GM21390 (cell line): ENCODE measurements at regions not wholly inside any gene's neighbourhood (a gene's known extent, or its start where the extent isn't known, plus 50 kb on each side); places are given as distances from the start of the nearest gene placed in this dataset.

Experiments
- ATAC-seq: cut with Tn5 transposase; IDR thresholded peaks from one replicate; pipeline ENCODE4 v1.9.1; 2021; ENCODE audit not compliant: unreplicated experiment

DNA sequence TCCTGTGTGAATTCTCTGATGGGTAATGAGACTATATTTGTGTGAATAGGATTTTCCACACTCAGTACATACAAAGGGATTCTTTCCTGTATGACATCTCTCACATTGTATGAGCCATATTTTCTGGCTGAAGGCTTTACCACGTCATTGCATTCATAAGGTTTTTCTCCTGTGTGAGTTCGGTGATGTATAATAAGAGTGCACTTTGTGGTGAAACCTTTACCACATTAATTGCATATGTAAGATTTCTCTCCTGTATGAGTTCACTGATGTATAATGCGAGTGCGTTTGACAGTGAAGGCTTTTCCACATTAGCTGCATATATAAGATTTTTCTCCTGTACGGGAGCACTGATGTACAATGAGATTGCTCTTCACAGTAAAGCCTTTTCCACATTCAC is 455.4 kb upstream of the CNTN5 start:
- ATAC-seq: no peak

DNA sequence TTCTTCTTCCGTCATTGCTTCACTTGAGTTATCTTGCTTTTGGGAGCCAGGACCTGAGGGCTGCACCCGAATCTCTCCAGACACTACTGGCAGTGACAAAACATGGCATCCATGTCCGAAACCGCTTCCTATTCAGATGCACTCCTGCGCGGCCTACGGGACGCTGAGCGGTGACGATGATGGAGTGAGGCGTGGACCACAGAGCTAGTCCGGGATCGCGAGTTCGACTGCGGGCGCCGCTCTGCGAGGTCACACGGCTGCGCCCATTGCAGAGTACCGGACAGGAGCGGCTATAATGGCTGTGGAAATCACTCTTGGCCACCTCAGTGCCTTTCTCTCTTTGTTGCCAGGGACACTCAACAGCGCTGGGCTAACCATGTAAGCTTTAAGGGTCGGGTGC is 453.8 kb upstream of the CNTN5 start:
- no peak for ATAC-seq

DNA sequence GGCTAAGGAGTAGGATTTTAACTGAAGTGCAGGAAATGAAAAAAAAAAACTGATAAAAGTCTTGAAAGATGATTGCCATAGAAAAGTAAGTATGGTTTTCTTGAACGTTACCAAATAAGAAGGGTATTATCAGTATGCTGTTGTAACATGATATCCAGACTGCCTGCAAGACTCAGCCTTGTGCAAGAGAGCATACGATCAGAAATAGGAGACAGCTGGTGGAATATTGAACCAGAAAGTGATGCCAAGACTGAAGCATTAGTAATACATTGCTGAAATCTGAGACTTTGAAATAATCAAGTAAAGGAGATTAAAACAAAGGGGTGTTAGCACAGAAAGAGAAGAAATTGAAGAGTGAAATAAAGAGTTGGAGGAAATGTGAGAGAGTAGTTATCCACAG is 452.7 kb upstream of the CNTN5 start:
- ATAC-seq: no peak

DNA sequence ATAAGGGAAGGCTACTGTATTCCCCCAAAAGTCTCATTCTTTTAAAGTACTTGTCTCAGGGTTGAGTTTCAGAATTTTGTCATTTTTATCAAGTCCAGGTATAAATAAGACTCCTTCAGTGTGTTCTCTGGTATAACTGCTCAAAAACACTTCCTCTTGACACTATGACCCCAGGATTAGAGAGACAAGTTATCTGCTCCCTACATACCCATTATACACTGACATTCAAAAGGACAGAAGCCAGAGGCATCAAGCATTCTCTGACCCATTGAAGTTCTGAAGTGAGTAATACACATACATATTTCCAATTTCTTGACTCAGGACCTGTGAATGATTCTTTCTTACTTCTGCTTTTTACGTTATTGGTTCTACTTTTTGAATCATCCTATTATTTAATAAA is 447.8 kb upstream of the CNTN5 start:
- ATAC-seq: no peak

DNA sequence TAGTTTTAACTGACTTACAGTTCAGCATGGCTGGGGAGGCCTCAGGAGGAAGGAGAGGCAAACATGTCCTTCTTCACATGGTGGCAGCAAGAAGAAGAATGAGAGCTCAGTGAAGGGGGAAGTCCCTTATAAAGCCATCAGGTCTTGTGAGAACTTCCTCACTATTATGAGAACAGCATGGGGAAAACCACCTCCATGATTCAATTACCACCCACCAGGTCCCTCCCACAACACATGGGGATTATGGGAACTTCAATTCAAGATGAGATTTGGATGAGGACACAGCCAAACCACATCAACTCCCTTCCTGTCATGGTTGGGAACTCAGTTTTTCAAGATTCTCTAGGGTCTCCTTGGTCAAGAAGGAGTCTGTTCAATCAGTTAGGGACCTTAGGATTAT is 432.9 kb upstream of the CNTN5 start:
- no peak for ATAC-seq

DNA sequence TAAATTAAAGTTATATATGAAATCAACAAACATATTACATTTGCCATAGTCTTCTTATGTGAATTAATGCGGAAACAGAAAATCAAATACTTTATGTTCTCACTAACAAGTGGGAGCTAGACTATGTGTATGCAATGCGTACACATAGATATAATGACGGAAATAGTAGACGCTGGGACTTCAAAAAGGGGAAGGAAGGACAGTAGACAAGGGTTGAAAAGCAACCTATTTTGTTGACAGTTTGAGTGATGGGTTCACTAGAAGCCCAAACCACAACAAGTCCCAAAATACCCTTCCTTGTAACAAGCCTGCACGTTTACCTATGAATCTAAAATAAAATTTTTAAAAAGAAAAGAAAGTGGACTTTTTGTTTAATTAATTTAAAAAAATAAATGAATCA is 430.8 kb upstream of the CNTN5 start:
- ATAC-seq: no peak

DNA sequence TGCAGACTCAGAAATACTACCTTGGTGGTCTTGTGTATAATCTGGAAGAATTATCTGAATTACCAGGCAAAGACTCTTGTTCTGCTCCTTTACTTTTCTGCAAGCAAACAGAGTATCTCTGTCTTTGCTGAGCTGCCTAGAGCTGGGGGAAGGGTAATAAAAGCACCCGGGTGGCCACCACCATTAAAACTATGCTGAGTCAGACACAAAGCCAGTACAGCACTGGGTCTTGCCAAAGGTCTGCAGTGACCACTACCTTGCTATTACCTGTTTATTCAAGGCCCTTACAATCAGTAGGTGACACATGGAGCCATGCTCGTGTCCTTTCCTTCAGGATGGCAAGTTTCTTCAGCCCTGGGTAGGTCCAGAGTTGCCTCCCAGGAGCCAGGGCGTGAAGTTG is 420.6 kb upstream of the CNTN5 start:
- ATAC-seq: no peak

DNA sequence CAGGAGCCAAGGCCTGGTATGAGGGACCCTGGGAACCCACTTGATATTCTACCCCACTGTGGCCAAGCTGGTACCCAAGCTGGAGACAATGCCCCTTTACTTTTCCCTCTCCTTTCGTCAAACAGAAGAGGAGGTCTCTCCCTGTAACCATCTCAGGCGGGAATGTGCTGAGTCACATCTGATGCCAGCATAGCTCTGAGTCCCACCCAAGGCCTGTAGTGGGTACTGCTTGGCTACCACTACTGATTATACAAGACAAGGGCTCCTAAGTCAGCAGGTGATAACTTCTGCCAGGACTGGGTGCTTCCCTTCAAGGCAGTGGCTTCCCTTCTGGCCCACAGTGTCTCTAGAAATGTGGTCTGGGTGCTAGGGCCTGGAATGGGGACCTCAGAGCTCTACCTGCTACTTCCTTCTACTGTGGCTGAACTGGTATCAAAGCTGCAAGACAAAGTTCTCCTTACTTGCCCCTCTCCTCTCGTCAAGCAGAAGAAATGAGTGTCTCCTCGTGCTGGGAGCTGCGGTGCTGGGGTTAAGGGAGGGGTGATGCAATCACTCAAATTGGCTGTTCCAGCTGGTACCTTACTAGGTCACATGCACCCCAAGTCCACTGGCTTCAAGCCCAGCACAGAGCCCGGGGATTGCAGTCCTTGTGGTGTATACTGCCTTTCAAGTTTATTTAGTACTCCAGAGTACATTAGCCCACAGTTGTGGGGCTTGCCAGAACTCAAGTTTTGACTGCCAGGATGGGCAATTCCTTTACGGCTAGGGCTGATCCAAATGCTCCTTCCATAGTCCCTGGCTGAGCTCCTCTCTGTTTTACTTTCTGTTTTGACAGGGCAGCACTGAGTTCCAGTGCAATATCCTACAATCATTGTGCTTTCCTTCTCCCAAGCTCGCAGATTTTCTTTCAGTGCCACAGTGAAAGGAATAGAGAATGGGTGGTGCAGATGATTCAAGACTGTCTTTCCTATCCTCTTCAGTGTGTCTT is 419.7 kb upstream of the CNTN5 start:
- no peak for ATAC-seq

DNA sequence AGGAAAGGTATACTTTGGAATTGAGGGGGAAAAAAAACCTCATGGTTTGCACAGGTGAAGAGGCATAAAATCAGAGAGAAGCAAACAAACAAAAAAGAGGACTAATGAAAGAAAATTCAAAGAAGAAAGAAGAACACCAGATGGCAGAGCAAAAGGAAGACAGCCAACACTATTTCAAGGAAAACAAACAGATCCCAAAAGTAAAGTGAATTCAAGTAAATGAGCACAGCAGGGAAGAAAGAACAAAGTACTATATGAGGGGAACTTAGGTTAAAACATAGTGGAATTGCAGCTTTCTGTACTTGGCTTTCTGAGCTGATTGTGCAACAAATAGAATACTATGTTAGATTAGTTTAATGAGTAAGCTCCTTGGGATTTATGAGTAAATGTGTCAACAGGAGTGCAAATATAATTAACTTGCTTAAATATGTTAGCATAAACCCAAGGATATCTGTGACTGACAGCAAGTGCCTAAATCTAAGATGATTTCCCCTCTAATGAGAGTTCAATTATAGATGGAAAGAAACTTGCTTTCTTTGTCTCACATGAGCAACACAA is 404.6 kb upstream of the CNTN5 start:
- no peak for ATAC-seq

DNA sequence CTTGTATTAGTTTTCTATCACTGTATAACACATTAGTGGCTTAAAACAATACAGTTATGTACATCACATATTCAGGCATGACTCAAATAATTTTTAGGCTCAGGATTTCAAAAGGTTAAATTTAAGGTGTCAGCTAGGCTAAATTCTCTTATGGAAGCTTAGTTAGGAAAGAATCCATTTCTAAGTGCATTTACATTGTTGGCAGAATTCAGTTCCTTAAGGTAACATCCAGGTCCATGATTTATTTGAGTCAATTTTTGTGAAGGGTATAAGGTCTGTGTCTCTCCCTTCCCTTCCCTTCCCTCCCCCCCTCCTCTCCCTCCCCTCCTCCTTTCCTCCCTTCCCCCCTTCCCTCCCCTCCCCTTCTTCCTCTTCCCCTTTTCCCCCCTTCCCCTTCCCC is 399.0 kb upstream of the CNTN5 start:
- ATAC-seq: no peak

DNA sequence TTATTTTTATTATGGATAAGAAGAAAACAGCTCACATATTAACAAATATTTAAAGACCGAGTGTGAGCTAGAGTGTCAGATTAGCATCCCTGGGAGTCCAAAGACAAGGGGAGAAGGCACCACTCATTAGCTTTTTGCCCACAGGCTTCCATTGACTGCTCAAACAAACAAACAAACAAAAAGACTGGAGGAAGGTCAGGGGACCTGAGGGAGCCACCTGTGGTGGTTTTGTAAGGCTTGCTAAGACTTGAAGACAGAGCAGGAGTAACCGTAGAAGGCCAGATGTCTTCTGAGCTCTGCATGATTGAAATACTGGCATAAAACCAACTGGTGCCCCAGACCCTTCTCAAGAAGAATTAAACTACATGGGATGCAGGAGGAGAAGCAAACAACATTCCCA is 395.2 kb upstream of the CNTN5 start:
- ATAC-seq: no peak

DNA sequence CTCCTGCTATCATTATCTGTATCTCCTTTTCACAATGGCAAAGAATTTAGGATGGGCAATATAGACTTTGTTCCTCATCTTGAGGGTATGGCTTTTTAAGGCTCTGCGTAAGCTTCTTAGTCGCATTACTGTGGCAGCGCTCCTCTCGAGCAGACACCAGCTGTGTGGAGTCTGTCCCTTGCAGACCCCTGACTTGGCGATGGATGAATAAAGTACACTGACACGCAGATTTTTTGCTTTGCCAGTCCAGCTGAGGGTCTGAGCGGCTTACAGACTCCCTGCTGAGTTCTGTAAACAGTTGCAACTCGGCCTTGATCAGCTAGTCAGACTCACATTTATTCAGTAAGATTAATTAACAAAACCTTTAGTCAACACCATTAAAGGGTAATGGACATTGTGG is 390.0 kb upstream of the CNTN5 start:
- no peak for ATAC-seq

DNA sequence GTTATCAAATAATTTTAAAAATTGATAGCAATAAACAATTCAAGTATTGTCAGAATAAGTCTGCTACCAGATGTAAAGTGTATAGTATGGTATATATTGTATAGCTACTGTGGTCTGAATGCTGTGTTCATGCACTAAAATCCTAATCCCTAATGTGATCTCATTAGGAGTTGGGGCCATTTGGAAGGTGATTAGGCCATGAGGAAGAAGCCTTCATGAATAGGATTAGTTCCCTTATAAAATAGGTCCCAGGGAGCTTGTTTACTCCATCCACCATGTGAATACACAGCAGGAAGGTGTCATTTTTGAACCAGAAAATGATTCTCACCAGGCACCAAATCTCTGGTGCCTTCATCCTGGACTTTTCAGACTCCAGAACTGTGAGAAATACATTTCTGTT is 363.0 kb upstream of the CNTN5 start:
- no peak for ATAC-seq

DNA sequence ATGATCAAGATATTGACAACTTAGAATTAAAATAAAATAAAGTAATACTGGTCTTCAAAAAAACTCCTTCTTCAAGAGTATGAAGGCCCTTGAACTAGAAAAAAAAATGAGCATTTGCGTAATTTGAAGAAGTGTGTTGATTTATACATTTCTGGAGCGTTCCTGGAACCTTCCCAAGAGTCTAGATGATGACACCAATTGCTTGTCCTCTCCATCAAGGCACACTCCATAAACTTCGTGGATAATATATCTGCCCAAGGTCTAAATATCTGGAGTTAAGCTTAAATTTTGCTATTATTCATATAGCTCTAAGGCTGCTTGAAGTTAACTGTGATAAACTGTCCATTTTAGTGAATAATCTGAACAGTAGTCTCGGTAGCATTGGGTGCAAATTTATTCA is 361.3 kb upstream of the CNTN5 start:
- ATAC-seq: no peak

DNA sequence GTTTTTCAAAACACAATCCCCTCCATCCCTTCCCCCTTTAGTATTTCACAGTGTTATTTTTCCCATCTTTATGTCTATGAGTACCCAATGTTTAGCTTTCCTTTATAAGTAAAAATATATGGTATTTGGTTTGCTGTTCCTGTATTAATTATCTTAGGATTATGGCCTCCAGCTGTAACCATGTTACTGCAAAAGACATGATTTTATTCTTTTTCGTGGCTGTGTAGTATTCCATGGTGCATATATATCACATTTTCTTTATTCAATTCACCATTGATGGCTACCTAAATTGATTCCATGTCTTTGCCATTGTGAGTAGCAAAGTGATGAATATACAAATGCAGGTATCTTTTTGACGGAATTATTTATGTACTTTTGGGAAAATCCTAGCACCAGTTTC is 346.4 kb upstream of the CNTN5 start:
- no peak for ATAC-seq

DNA sequence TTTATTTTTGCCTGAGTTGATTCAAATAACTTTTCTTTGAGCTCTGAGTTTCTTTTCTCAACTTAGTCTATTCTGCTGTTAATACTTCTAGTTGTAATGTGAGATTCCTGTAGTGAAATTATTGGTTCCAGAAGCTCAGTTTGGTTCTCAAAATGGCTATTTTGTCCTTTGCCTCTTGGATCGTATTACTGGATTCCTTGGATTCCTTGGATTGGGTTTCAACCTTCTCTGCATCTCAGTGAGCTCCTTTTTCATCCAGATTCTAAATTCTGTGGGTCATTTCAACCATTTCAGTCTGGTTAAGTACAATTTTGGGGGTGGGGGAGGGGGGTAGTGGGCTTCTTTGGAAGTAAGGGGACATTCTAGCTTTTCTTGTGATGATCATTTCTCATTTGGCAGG is 341.1 kb upstream of the CNTN5 start:
- no peak for ATAC-seq

DNA sequence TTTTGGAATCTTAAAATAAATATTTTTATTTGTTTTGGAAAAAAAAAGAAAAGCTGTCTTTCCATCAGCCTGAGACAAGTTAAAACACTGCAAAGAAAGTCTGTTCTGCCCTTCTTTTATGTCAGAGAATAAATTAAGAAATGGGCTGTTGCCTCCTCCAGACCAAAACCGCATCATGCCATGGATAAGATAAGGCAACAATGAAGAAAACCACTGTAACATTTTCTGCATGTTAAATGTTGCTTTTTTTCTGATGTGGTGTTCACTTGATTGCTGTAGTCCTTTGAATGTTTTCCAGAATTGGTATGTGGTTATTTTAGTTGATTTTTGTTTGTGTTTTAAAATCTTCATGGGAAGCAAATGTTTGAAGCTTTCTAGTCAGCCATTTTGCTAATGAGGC is 319.2 kb upstream of the CNTN5 start:
- no peak for ATAC-seq

DNA sequence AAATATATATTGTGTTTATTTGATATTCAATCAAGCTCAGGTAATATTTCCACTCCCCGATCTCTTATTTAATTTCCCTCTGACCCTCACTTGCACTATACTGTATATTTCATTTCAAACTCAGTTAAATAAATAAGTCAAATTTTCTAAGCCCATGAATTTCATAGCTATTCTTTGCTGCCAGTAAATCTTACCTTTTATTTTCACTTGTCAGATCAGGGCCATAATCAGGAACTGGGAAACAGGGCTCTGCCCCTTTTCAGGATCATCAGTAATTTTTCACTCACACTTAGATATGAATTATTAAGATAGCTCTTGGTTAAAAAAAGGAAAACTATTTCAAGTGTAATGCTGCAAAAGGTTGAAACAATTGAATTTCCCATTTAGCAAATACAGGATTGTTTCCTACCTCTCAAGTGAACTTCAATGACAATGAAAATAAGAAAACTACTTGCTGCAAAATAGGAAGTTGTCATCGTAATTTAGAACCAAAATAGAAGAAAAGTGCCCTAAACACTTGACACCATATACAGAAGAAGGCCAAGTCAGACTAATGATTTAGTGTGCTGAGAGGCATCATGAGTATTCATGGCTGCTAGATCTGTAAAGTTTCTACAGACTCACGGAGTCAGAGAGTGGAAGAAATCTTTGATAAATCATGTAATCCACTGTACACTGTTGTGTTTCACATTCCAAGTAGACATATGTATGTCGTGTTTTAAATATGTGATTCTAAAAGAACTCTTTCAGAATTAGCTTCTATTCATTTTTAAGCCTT is 316.8 kb upstream of the CNTN5 start:
- ATAC-seq: no peak

DNA sequence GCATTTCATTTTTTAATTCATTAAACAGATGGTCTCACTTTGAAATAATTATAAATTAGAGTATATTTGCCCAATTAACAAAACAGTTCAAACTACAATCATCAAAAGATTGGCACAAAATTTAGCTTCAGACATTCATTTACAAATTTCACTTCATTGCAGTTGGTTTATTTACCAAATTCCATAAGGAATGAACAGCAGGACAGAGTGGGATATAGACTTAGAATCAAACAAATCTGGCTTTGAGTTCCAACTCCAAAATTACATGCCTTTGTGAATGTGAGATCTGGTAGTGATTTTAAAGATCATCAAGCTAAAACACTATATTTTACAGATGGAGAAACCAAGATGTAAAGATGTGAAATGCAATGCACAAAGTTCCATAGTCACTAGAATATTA is 310.7 kb upstream of the CNTN5 start:
- ATAC-seq: no peak

DNA sequence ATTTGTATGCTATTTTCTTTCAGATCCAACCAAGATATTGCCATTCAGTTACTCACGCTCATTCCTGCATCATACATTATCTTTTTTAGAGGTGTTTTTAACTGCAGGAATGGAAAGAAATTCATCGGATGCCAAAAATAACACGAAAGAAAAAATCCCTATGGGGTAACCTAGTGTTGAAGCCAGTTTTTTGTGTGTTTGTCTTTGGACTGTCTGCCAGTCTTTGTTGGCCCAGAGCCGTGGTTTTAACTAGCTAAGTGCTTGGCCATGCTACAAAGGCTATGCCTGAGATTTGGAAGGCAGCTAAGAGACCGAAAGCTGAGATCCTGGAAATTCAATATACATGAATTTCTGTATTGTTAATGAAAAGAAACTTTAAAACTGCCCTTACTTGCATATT is 309.8 kb upstream of the CNTN5 start:
- ATAC-seq: no peak

DNA sequence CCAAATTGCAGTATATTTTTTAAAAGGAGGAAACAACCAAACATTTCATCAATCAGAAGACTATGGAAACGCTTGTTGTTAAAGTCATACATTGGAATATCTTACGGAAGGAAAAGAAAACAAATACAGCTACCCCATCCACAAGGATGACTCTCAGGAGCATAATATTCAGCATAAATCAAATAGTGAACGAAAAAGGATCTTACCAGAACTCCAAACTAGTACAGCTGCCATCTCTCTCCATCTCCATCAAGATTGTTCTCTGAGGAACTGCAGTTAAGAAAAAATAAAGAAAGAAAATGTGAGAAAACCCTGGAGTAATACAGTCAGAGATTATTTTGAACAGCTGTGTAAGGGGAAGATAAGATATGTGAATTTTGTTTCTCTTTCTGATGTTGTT is 299.8 kb upstream of the CNTN5 start:
- ATAC-seq: no peak

DNA sequence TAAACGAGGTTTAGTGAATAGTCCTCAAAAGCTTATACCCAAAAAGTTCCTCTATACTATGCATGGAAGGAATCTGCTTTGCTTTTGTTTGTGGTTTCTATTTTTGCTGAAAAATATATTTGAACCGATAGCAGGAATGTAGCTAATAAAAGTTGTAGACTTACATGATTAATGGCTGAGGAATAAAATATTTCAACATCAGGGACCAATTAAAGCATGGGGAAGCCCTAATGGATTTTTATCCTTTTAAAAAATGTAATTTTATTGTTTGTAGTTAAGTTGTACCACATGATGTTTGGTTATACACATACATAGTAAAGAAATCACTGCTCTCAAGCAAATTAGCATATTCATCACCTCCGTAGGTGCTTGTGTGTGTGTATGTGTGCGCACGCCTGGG is 295.3 kb upstream of the CNTN5 start:
- no peak for ATAC-seq
